GM12801 (cell line): ENCODE measurements at regions not wholly inside any gene's neighbourhood (a gene's known extent, or its start where the extent isn't known, plus 50 kb on each side); places are given as distances from the start of the nearest gene placed in this dataset.

Source experiments
- CTCF ChIP-seq: IDR thresholded peaks from one replicate; pipeline ENCODE4 v1.5.1; 2011; ENCODE audit warnings: control low read depth; ENCODE audit not compliant: insufficient read length; ENCODE audit errors: extremely low read depth

GRCh38 chr4:24078347-24078962 is 188.6 kb upstream of the PPARGC1A start:
- no peak for TF ChIP-seq CTCF

GRCh38 chr4:24076811-24077210 is 187.0 kb upstream of the PPARGC1A start:
- TF ChIP-seq CTCF = no peak

- TF ChIP-seq CTCF = no peak
Observed at GRCh38 chr4:24073948-24074347, 184.1 kb upstream of the PPARGC1A start.

- no peak for TF ChIP-seq CTCF
Observed at GRCh38 chr4:24071612-24072372, 181.9 kb upstream of the PPARGC1A start.

GRCh38 chr4:24070117-24070516 is 180.3 kb upstream of the PPARGC1A start:
- TF ChIP-seq CTCF = no peak

GRCh38 chr4:24067367-24068193 is 177.7 kb upstream of the PPARGC1A start:
- TF ChIP-seq CTCF = no peak

- TF ChIP-seq CTCF = no peak
Observed at GRCh38 chr4:24065974-24066373, 176.1 kb upstream of the PPARGC1A start.
